Keratinocyte (primary cell): ENCODE measurements at regions not wholly inside any gene's neighbourhood (a gene's known extent, or its start where the extent isn't known, plus 50 kb on each side); places are given as distances from the start of the nearest gene placed in this dataset.

Experiments used
- DNase-seq: peaks from one replicate; pipeline ENCODE4 v3.0.0-alpha.2; 2011; ENCODE audit warnings: low read depth, missing footprints, low spot score
- FAIRE-seq: peaks from 2 replicates; lab custom pipeline; 2011; peaks lifted over from hg19 to GRCh38; lab: Jason Lieb, UNC
- H2AFZ ChIP-seq: 2 replicates; pipeline ENCODE4 v1.6.0; 2012; ENCODE audit warnings: low read length, control low read depth, inconsistent platforms; ENCODE audit not compliant: control insufficient read depth
- H3K27ac ChIP-seq: 2 replicates; pipeline ENCODE4 v1.5.1; 2011; ENCODE audit warnings: low read length; ENCODE audit not compliant: control insufficient read depth, insufficient read depth
- H3K27me3 ChIP-seq: 3 replicates; pipeline ENCODE4 v1.6.0; 2011; ENCODE audit warnings: low read length; ENCODE audit not compliant: control insufficient read depth, insufficient read depth; ENCODE audit errors: extremely low read depth
- H3K36me3 ChIP-seq, 2 experiments: 2 replicates in 1 of 2; 3 replicates in 1 of 2; pipeline ENCODE4 v1.5.1; 2011; ENCODE audit warnings: low read length in 2 of 2, mild to moderate bottlenecking in 1 of 2; ENCODE audit not compliant: control insufficient read depth in 2 of 2, insufficient read depth in 2 of 2; ENCODE audit errors: extremely low read depth in 1 of 2
- H3K4me1 ChIP-seq: 3 replicates; pipeline ENCODE4 v1.5.1; 2011; ENCODE audit warnings: low read length; ENCODE audit not compliant: control insufficient read depth, insufficient read depth; ENCODE audit errors: extremely low read depth
- H3K4me2 ChIP-seq: 3 replicates; pipeline ENCODE4 v1.6.0; 2011; ENCODE audit warnings: low read depth, low read length; ENCODE audit not compliant: control insufficient read depth, insufficient read depth; ENCODE audit errors: extremely low read depth
- H3K4me3 ChIP-seq, 3 experiments: fragments of 200-600 bp in 1 of 3; sonication (generic) in 1 of 3; 2 replicates in 2 of 3; 3 replicates in 1 of 3; pipeline ENCODE4 v1.5.1; 2011 to 2016; ENCODE audit warnings: low read length in 3 of 3, mild to moderate bottlenecking in 3 of 3, control low read depth in 2 of 3, inconsistent platforms in 1 of 3, low read depth in 1 of 3, mixed read lengths in 1 of 3, mixed run types in 1 of 3, moderate library complexity in 1 of 3; ENCODE audit not compliant: control insufficient read depth in 2 of 3, insufficient read depth in 2 of 3; ENCODE audit errors: extremely low read depth in 1 of 3
- H3K79me2 ChIP-seq: 2 replicates; pipeline ENCODE4 v1.6.0; 2012; ENCODE audit warnings: low read length; ENCODE audit not compliant: control insufficient read depth, insufficient read depth
- H3K9ac ChIP-seq: 3 replicates; pipeline ENCODE4 v1.6.0; 2011; ENCODE audit warnings: low read length; ENCODE audit not compliant: control insufficient read depth, insufficient read depth; ENCODE audit errors: extremely low read depth
- H3K9me1 ChIP-seq: 3 replicates; pipeline ENCODE4 v1.6.0; 2011; ENCODE audit warnings: low read length; ENCODE audit not compliant: control insufficient read depth, insufficient read depth; ENCODE audit errors: extremely low read depth
- H3K9me3 ChIP-seq: 2 replicates; pipeline ENCODE4 v1.5.1; 2012; ENCODE audit warnings: low read depth, low read length; ENCODE audit not compliant: control insufficient read depth
- H4K20me1 ChIP-seq: 3 replicates; pipeline ENCODE4 v1.6.0; 2011; ENCODE audit warnings: low read length; ENCODE audit not compliant: control insufficient read depth, insufficient read depth; ENCODE audit errors: extremely low read depth
- EZH2 ChIP-seq: IDR thresholded peaks from one replicate; pipeline ENCODE4 v1.6.1; 2012; ENCODE audit warnings: inconsistent platforms, mild to moderate bottlenecking, low read length, moderate library complexity
- dilution Hi-C: fragments of 300-500 bp; cut with MboI; formaldehyde crosslinking; loops from one replicate; pipeline ENCODE4 v1.7.0; 2020; ENCODE audit warnings: low sequenced_read_pairs; ENCODE audit not compliant: extremely low pct_ligation_motif_present
- TF ChIP-seq, protein P1 (sequence below), 3 experiments: IDR thresholded peaks in 1 of 3; conservative IDR thresholded peaks in 1 of 3; optimal IDR thresholded peaks in 1 of 3; 2 replicates in 2 of 3; 3 replicates in 1 of 3; pipeline versions ENCODE3 to v1.5.1; 2011; ENCODE audit warnings: low read length in 3 of 3, mild to moderate bottlenecking in 3 of 3, moderate library complexity in 2 of 3, control low read depth in 1 of 3, inconsistent platforms in 1 of 3; ENCODE audit not compliant: insufficient read depth in 2 of 3; ENCODE audit errors: extremely low read depth in 1 of 3

GRCh38 chr4:173855015-173855414 is 325.0 kb upstream of the HAND2 start:
- H3K27ac ChIP-seq = no peak overlapping the region
- TF ChIP-seq, protein P1, sequence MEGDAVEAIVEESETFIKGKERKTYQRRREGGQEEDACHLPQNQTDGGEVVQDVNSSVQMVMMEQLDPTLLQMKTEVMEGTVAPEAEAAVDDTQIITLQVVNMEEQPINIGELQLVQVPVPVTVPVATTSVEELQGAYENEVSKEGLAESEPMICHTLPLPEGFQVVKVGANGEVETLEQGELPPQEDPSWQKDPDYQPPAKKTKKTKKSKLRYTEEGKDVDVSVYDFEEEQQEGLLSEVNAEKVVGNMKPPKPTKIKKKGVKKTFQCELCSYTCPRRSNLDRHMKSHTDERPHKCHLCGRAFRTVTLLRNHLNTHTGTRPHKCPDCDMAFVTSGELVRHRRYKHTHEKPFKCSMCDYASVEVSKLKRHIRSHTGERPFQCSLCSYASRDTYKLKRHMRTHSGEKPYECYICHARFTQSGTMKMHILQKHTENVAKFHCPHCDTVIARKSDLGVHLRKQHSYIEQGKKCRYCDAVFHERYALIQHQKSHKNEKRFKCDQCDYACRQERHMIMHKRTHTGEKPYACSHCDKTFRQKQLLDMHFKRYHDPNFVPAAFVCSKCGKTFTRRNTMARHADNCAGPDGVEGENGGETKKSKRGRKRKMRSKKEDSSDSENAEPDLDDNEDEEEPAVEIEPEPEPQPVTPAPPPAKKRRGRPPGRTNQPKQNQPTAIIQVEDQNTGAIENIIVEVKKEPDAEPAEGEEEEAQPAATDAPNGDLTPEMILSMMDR (optimal IDR thresholded peaks at IDR 0.05 in 1 of 3, IDR thresholded peaks at IDR 0.05 in 1 of 3, conservative IDR thresholded peaks at IDR 0.05 in 1 of 3; ENCODE audit: extremely low read depth in 1 of 3, insufficient read depth in 2 of 3, low read length in 3 of 3) = no peak
- no peak for TF ChIP-seq EZH2
- no peaks in the 10 kb centered on the region for H3K9me3 ChIP-seq
- no peak overlapping the region for H3K4me3 ChIP-seq
- dilution Hi-C loops = no loop called here
- no peaks in the 10 kb centered on the region for H4K20me1 ChIP-seq
- FAIRE-seq = no peak
- H3K9ac ChIP-seq = no peak overlapping the region
- no peak overlapping the region for H3K4me2 ChIP-seq
- no peak overlapping the region for H2AFZ ChIP-seq
- H3K4me1 ChIP-seq = no peaks in the 10 kb centered on the region
- DNase-seq = no peak
- H3K27me3 ChIP-seq = no peaks in the 10 kb centered on the region
- no peaks in the 10 kb centered on the region for H3K79me2 ChIP-seq
- no peaks in the 10 kb centered on the region for H3K9me1 ChIP-seq
- H3K36me3 ChIP-seq = no peaks in the 10 kb centered on the region

GRCh38 chr4:173852775-173853174 is 322.7 kb upstream of the HAND2 start:
- no peak overlapping the region for H3K4me3 ChIP-seq
- H3K9ac ChIP-seq = no peak overlapping the region
- no peak overlapping the region for H3K4me2 ChIP-seq
- no peaks in the 10 kb centered on the region for H3K9me3 ChIP-seq
- H3K9me1 ChIP-seq = no peaks in the 10 kb centered on the region
- H3K36me3 ChIP-seq = no peaks in the 10 kb centered on the region
- H3K27ac ChIP-seq = no peak overlapping the region
- no peak overlapping the region for H2AFZ ChIP-seq
- no peak for FAIRE-seq
- DNase-seq = no peak
- no peaks in the 10 kb centered on the region for H3K4me1 ChIP-seq
- no peaks in the 10 kb centered on the region for H3K27me3 ChIP-seq
- H3K79me2 ChIP-seq = no peaks in the 10 kb centered on the region
- no peaks in the 10 kb centered on the region for H4K20me1 ChIP-seq
- no peak for TF ChIP-seq EZH2
- TF ChIP-seq, protein P1 (optimal IDR thresholded peaks at IDR 0.05 in 1 of 3, IDR thresholded peaks at IDR 0.05 in 1 of 3, conservative IDR thresholded peaks at IDR 0.05 in 1 of 3; ENCODE audit: extremely low read depth in 1 of 3, insufficient read depth in 2 of 3, low read length in 3 of 3) = no peak
- dilution Hi-C loops = no loop called here
